Vagina (tissue), 2 donors: ENCODE measurements at regions not wholly inside any gene's neighbourhood (a gene's known extent, or its start where the extent isn't known, plus 50 kb on each side); places are given as distances from the start of the nearest gene placed in this dataset.

Experiments
- DNase-seq, 2 donors: peaks; one replicate each; pipeline ENCODE4 v3.0.0-alpha.2; 2017; ENCODE audit errors: extremely low spot score in 2 of 2
- H3K27ac ChIP-seq: fragments of 200-600 bp; sonication (generic); one replicate; pipeline ENCODE4 v1.5.1; 2019
- H3K27me3 ChIP-seq: fragments of 200-600 bp; sonication (generic); one replicate; pipeline ENCODE4 v1.5.1; 2019
- H3K36me3 ChIP-seq, 2 donors: fragments of 200-600 bp; sonication (generic); one replicate each; pipeline ENCODE4 v1.5.1; 2017 to 2019
- H3K4me1 ChIP-seq: fragments of 200-600 bp; sonication (generic); one replicate; pipeline ENCODE4 v1.5.1; 2019
- H3K4me3 ChIP-seq, 2 donors: fragments of 200-600 bp; sonication (generic); 1 replicate in 1 of 2; 2 replicates in 1 of 2; pipeline ENCODE4 v1.5.1; 2016 to 2019
- H3K9me3 ChIP-seq: fragments of 200-600 bp; sonication (generic); one replicate; pipeline ENCODE4 v1.5.1; 2019
- CTCF ChIP-seq, 3 experiments: fragments of 450-650 bp in 2 of 3; fragments of 200-600 bp in 1 of 3; sonication (generic) in 1 of 3; IDR thresholded peaks; one replicate each; pipeline ENCODE4 v1.5.1; 2017 to 2019; ENCODE audit warnings: antibody characterized with exemption in 3 of 3, mild to moderate bottlenecking in 2 of 3, moderate library complexity in 2 of 3
- POLR2A ChIP-seq, 2 donors: fragments of 450-650 bp; IDR thresholded peaks; one replicate each; pipeline ENCODE4 v1.6.1; 2017; ENCODE audit warnings: antibody characterized with exemption in 2 of 2, mild to moderate bottlenecking in 2 of 2, moderate library complexity in 2 of 2
- POLR2AphosphoS5 ChIP-seq, 2 donors: sonication (generic); formaldehyde crosslinking; IDR thresholded peaks; one replicate each; pipeline ENCODE4 v1.9.0; 2017; ENCODE audit warnings: antibody characterized with exemption in 2 of 2, mild to moderate bottlenecking in 2 of 2, low read depth in 1 of 2; ENCODE audit not compliant: insufficient read depth in 1 of 2
- intact Hi-C: fragments of 100-400 bp; cut with DNase I; formaldehyde crosslinking; loops from one replicate; pipeline ENCODE4 v1.15.1; 2023

GRCh38 chr1:4523551-4523950 is 130.9 kb upstream of the AJAP1 start:
- Histone ChIP-seq H3K36me3 (no peaks in the 10 kb centered on the region), H3K27ac (no peak overlapping the region), H3K9me3 (no peaks in the 10 kb centered on the region), H3K27me3 (no peaks in the 10 kb centered on the region), H3K4me3 (no peak overlapping the region), H3K4me1 (no peaks in the 10 kb centered on the region)
- DNase-seq = no peak
- intact Hi-C loops = no loop called here
- TF ChIP-seq CTCF (IDR thresholded peaks at IDR 0.05) (no peak), POLR2AphosphoS5 (IDR thresholded peaks at IDR 0.05; ENCODE audit: insufficient read depth in 1 of 2, low read depth in 1 of 2) (no peak), POLR2A (IDR thresholded peaks at IDR 0.05) (no peak)

- Histone ChIP-seq H3K27me3 (no peaks in the 10 kb centered on the region), H3K36me3 (no peaks in the 10 kb centered on the region), H3K27ac (no peak overlapping the region), H3K4me1 (no peaks in the 10 kb centered on the region), H3K4me3 (no peak overlapping the region), H3K9me3 (no peaks in the 10 kb centered on the region)
- TF ChIP-seq POLR2AphosphoS5 (IDR thresholded peaks at IDR 0.05; ENCODE audit: insufficient read depth in 1 of 2, low read depth in 1 of 2) = no peak
- TF ChIP-seq CTCF (IDR thresholded peaks at IDR 0.05) = no peak
- TF ChIP-seq POLR2A (IDR thresholded peaks at IDR 0.05) = no peak
- DNase-seq = no peak
- intact Hi-C loops = no loop called here
Measured at GRCh38 chr1:4526747-4527146, 127.7 kb upstream of the AJAP1 start.

DNA sequence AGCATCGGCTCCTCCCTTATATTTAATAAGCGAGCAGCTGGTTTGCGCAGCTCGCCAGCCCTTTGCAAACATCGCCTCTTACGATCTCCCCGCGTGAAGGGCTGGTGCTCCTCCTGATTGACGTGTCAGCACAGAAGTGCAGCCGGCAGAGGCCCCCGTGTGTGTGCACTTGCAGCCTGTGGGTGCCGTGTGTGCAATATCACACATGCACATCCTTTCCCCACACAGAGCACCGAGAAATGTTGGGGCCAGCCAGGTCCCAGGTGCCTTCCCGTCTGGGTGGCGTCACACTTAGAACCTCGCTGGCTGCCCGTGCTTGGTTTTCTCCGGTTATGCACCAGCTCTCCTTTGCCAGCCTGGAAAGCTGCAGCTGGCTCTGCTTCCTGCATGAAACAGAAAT is 126.6 kb upstream of the AJAP1 start:
- Histone ChIP-seq H3K36me3 (no peaks in the 10 kb centered on the region), H3K27ac (no peak overlapping the region), H3K4me3 (no peak overlapping the region), H3K4me1 (no peaks in the 10 kb centered on the region), H3K27me3 (no peaks in the 10 kb centered on the region), H3K9me3 (no peaks in the 10 kb centered on the region)
- no peak for TF ChIP-seq CTCF (IDR thresholded peaks at IDR 0.05)
- TF ChIP-seq POLR2A (IDR thresholded peaks at IDR 0.05) = no peak
- no peak for TF ChIP-seq POLR2AphosphoS5 (IDR thresholded peaks at IDR 0.05; ENCODE audit: insufficient read depth in 1 of 2, low read depth in 1 of 2)
- intact Hi-C loops = no loop called here
- no peak for DNase-seq

GRCh38 chr1:4528590-4528989 is 125.8 kb upstream of the AJAP1 start:
- H3K27ac ChIP-seq = no peak overlapping the region
- H3K36me3 ChIP-seq = no peaks in the 10 kb centered on the region
- no peaks in the 10 kb centered on the region for H3K9me3 ChIP-seq
- no peak for TF ChIP-seq POLR2A (IDR thresholded peaks at IDR 0.05)
- TF ChIP-seq CTCF (IDR thresholded peaks at IDR 0.05) = no peak
- TF ChIP-seq POLR2AphosphoS5 (IDR thresholded peaks at IDR 0.05; ENCODE audit: insufficient read depth in 1 of 2, low read depth in 1 of 2) = no peak
- no peak for DNase-seq
- H3K27me3 ChIP-seq = no peaks in the 10 kb centered on the region
- no peak overlapping the region for H3K4me3 ChIP-seq
- no peaks in the 10 kb centered on the region for H3K4me1 ChIP-seq
- intact Hi-C loops = no loop called here

GRCh38 chr1:4529446-4530165 is 124.8 kb upstream of the AJAP1 start:
- intact Hi-C loops = no loop called here
- no peaks in the 10 kb centered on the region for H3K36me3 ChIP-seq
- H3K27me3 ChIP-seq = no peaks in the 10 kb centered on the region
- TF ChIP-seq POLR2AphosphoS5 (IDR thresholded peaks at IDR 0.05; ENCODE audit: insufficient read depth in 1 of 2, low read depth in 1 of 2) = no peak
- no peak for TF ChIP-seq CTCF (IDR thresholded peaks at IDR 0.05)
- TF ChIP-seq POLR2A (IDR thresholded peaks at IDR 0.05) = no peak
- no peak overlapping the region for H3K4me3 ChIP-seq
- H3K27ac ChIP-seq = no peak overlapping the region
- no peaks in the 10 kb centered on the region for H3K4me1 ChIP-seq
- H3K9me3 ChIP-seq = no peaks in the 10 kb centered on the region
- no peak for DNase-seq
